H9 (cell line): ENCODE measurements at regions not wholly inside any gene's neighbourhood (a gene's known extent, or its start where the extent isn't known, plus 50 kb on each side); places are given as distances from the start of the nearest gene placed in this dataset.

Experiments used
- DNase-seq: peaks from one replicate; pipeline ENCODE4 v3.0.0-alpha.2; 2017
- H2AFZ ChIP-seq: one replicate; pipeline ENCODE4 v1.6.1; 2013; ENCODE audit warnings: mild to moderate bottlenecking, low read length, control low read depth, moderate library complexity
- H2AK5ac ChIP-seq: 2 replicates; pipeline ENCODE4 v1.6.1; 2013; ENCODE audit warnings: low read length, control low read depth, mixed read lengths; ENCODE audit not compliant: insufficient read length
- H2BK120ac ChIP-seq: one replicate; pipeline ENCODE4 v1.6.1; 2013; ENCODE audit warnings: low read depth, mild to moderate bottlenecking, low read length, control low read depth, inconsistent platforms; ENCODE audit not compliant: poor library complexity, severe bottlenecking
- H2BK12ac ChIP-seq: 2 replicates; pipeline ENCODE4 v1.6.1; 2013; ENCODE audit warnings: low read length, control low read depth, mixed read lengths, low read depth; ENCODE audit not compliant: insufficient read length
- H2BK15ac ChIP-seq: 2 replicates; pipeline ENCODE4 v1.6.1; 2013; ENCODE audit warnings: low read depth, low read length, control low read depth
- H2BK20ac ChIP-seq: one replicate; pipeline ENCODE4 v1.6.1; 2013; ENCODE audit warnings: low read depth, mild to moderate bottlenecking, low read length, control low read depth, inconsistent platforms; ENCODE audit not compliant: poor library complexity, severe bottlenecking
- H2BK5ac ChIP-seq: 2 replicates; pipeline ENCODE4 v1.6.1; 2013; ENCODE audit warnings: low read length, control low read depth, mixed read lengths; ENCODE audit not compliant: insufficient read length
- H3K14ac ChIP-seq: 2 replicates; pipeline ENCODE4 v1.6.1; 2013; ENCODE audit warnings: low read length, control low read depth; ENCODE audit not compliant: insufficient read depth
- H3K18ac ChIP-seq: 2 replicates; pipeline ENCODE4 v1.6.1; 2013; ENCODE audit warnings: low read depth, mild to moderate bottlenecking, mixed read lengths, low read length, control low read depth; ENCODE audit not compliant: insufficient read length
- H3K23ac ChIP-seq: 2 replicates; pipeline ENCODE4 v1.6.1; 2013; ENCODE audit warnings: low read length, control low read depth, mixed read lengths, low read depth; ENCODE audit not compliant: insufficient read length
- H3K23me2 ChIP-seq: 2 replicates; pipeline ENCODE4 v1.6.1; 2013; ENCODE audit warnings: low read depth, mild to moderate bottlenecking, mixed read lengths, low read length, control low read depth; ENCODE audit not compliant: insufficient read length, poor library complexity, severe bottlenecking
- H3K27ac ChIP-seq: 2 replicates; pipeline ENCODE4 v1.5.1; 2013; ENCODE audit warnings: low read length, control low read depth, mixed read lengths, low read depth; ENCODE audit not compliant: insufficient read length
- H3K27me3 ChIP-seq: 2 replicates; pipeline ENCODE4 v1.6.1; 2013; ENCODE audit warnings: low read length, control low read depth, inconsistent platforms; ENCODE audit not compliant: insufficient read depth
- H3K4ac ChIP-seq: 2 replicates; pipeline ENCODE4 v1.6.1; 2013; ENCODE audit warnings: low read depth, mild to moderate bottlenecking, control low read depth, inconsistent platforms, low read length, moderate library complexity
- H3K4me1 ChIP-seq: 2 replicates; pipeline ENCODE4 v1.6.1; 2013; ENCODE audit warnings: low read length, control low read depth, inconsistent platforms; ENCODE audit not compliant: insufficient read depth
- H3K4me2 ChIP-seq: 2 replicates; pipeline ENCODE4 v1.6.1; 2013; ENCODE audit warnings: low read length, control low read depth, mixed read lengths; ENCODE audit not compliant: insufficient read length, insufficient read depth
- H3K56ac ChIP-seq: 2 replicates; pipeline ENCODE4 v1.6.1; 2013; ENCODE audit warnings: low read depth, mild to moderate bottlenecking, mixed read lengths, low read length, control low read depth; ENCODE audit not compliant: insufficient read length
- H3K79me1 ChIP-seq: 2 replicates; pipeline ENCODE4 v1.6.1; 2013; ENCODE audit warnings: low read depth, mild to moderate bottlenecking, moderate library complexity, low read length, control low read depth, inconsistent platforms; ENCODE audit not compliant: insufficient read depth, poor library complexity, severe bottlenecking
- H3K79me2 ChIP-seq: 2 replicates; pipeline ENCODE4 v1.6.1; 2013; ENCODE audit warnings: low read length, control low read depth, inconsistent platforms; ENCODE audit not compliant: insufficient read depth
- H3K9ac ChIP-seq: 2 replicates; pipeline ENCODE4 v1.6.1; 2013; ENCODE audit warnings: low read length, control low read depth, mixed read lengths; ENCODE audit not compliant: insufficient read length; ENCODE audit errors: extremely low read depth
- H3K9me3 ChIP-seq: one replicate; pipeline ENCODE4 v1.6.1; 2013; ENCODE audit warnings: low read depth, low read length, inconsistent platforms; ENCODE audit not compliant: control insufficient read depth
- H3T11ph ChIP-seq: one replicate; pipeline ENCODE4 v1.6.1; 2013; ENCODE audit warnings: mild to moderate bottlenecking, low read length, control low read depth, inconsistent platforms
- H4K20me1 ChIP-seq: one replicate; pipeline ENCODE4 v1.6.1; 2013; ENCODE audit not compliant: control insufficient read depth, insufficient read length, insufficient read depth
- H4K5ac ChIP-seq: 2 replicates; pipeline ENCODE4 v1.6.1; 2013; ENCODE audit warnings: low read depth, mild to moderate bottlenecking, mixed read lengths, low read length, control low read depth; ENCODE audit not compliant: insufficient read length
- H4K8ac ChIP-seq: replicated peaks from 2 replicates; pipeline ENCODE4 v1.6.1; 2013; ENCODE audit warnings: low read length, control low read depth, mixed read lengths, low read depth; ENCODE audit not compliant: insufficient read length
- H4K91ac ChIP-seq: 2 replicates; pipeline ENCODE4 v1.6.1; 2013; ENCODE audit warnings: low read depth, mild to moderate bottlenecking, moderate library complexity, mixed read lengths, low read length, control low read depth; ENCODE audit not compliant: insufficient read length
- H3K27ac Mint-ChIP-seq, 3 experiments: 2 replicates in 2 of 3; 3 replicates in 1 of 3; pipeline ENCODE4 v1.8.0; 2020 to 2021; ENCODE audit warnings: mixed read lengths in 3 of 3, mild to moderate bottlenecking in 1 of 3, moderate library complexity in 1 of 3
- H3K27me3 Mint-ChIP-seq: 2 replicates; pipeline ENCODE4 v1.8.0; 2021; ENCODE audit warnings: low read depth, mild to moderate bottlenecking, moderate library complexity, mixed read lengths
- H3K36me3 Mint-ChIP-seq, 3 experiments: 2 replicates in 2 of 3; 3 replicates in 1 of 3; pipeline ENCODE4 v1.8.0; 2020 to 2021; ENCODE audit warnings: low read depth in 3 of 3, mixed read lengths in 3 of 3; ENCODE audit not compliant: insufficient read depth in 1 of 3
- H3K4me1 Mint-ChIP-seq, 2 experiments: 2 replicates each; pipeline ENCODE4 v1.8.0; 2020; ENCODE audit warnings: mixed read lengths in 2 of 2
- H3K4me3 Mint-ChIP-seq, 2 experiments: 2 replicates in 1 of 2; 3 replicates in 1 of 2; pipeline ENCODE4 v1.8.0; 2020 to 2021; ENCODE audit warnings: mild to moderate bottlenecking in 2 of 2, mixed read lengths in 2 of 2, moderate library complexity in 1 of 2
- H3K9me3 Mint-ChIP-seq, 2 experiments: 2 replicates in 1 of 2; 3 replicates in 1 of 2; pipeline ENCODE4 v1.8.0; 2020; ENCODE audit warnings: mild to moderate bottlenecking in 2 of 2, mixed read lengths in 2 of 2, moderate library complexity in 1 of 2
- WGBS: extraction: QIAGEN DNeasy Blood & Tissue Kit; methylation state at CpG from one replicate; pipeline ENCODE4 v1.1.7; 2013; ENCODE audit warnings: missing lambda C conversion rate, low lambda C conversion rate, mixed read lengths; ENCODE audit not compliant: insufficient read length; ENCODE audit errors: extremely low coverage; 5-methylcytosine and 5-hydroxymethylcytosine counted together
- TF ChIP-seq, protein P1 (sequence below): fragments of 200-600 bp; sonication (generic); conservative IDR thresholded peaks from 3 replicates; pipeline ENCODE4 v1.8.0; 2021; ENCODE audit warnings: antibody characterized with exemption, mild to moderate bottlenecking

DNA sequence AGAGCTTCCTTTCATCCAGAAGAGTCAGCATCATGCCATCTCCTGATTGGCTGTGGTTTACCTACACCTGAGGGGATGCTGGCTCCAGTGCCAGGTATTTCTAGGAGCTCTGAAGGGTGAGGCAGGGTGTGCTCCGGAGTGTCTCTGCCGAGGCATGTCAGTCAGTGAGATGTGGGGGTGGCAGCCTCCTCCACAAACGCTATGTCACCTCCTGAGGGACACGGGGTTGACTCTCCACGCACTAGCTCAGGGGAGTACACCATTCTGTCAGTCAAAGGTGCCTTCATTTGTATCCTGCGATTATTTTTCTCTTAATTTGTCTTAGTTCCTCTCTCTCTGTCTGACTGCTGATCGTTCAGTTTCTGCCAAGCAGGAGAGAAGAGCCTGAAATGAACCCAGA, 604.5 kb downstream of the VRK1 start:
- H3K27me3 Mint-ChIP-seq: peaks cover 8% of the 10 kb centered on the region
- H3K4ac ChIP-seq: no peak overlapping the region
- H4K8ac ChIP-seq: no peak overlapping the region
- no peaks in the 10 kb centered on the region for H3K9me3 ChIP-seq
- H3K4me2 ChIP-seq: no peak overlapping the region
- TF ChIP-seq, protein P1, sequence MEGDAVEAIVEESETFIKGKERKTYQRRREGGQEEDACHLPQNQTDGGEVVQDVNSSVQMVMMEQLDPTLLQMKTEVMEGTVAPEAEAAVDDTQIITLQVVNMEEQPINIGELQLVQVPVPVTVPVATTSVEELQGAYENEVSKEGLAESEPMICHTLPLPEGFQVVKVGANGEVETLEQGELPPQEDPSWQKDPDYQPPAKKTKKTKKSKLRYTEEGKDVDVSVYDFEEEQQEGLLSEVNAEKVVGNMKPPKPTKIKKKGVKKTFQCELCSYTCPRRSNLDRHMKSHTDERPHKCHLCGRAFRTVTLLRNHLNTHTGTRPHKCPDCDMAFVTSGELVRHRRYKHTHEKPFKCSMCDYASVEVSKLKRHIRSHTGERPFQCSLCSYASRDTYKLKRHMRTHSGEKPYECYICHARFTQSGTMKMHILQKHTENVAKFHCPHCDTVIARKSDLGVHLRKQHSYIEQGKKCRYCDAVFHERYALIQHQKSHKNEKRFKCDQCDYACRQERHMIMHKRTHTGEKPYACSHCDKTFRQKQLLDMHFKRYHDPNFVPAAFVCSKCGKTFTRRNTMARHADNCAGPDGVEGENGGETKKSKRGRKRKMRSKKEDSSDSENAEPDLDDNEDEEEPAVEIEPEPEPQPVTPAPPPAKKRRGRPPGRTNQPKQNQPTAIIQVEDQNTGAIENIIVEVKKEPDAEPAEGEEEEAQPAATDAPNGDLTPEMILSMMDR: no peak
- H3K4me3 Mint-ChIP-seq: no peak overlapping the region
- H2AK5ac ChIP-seq: no peak overlapping the region
- no peaks in the 10 kb centered on the region for H3K79me1 ChIP-seq
- no peak overlapping the region for H2BK12ac ChIP-seq
- H3K79me2 ChIP-seq: no peaks in the 10 kb centered on the region
- peaks cover 6 to 7% of the 10 kb centered on the region in 2 experiments; a peak in 3 of 5 replicates for H3K9me3 Mint-ChIP-seq
- H3T11ph ChIP-seq: no peak overlapping the region
- H3K23me2 ChIP-seq: no peaks in the 10 kb centered on the region
- no peak overlapping the region for H3K27ac Mint-ChIP-seq
- H3K56ac ChIP-seq: no peak overlapping the region
- no peak overlapping the region for H2BK5ac ChIP-seq
- H3K14ac ChIP-seq: no peak overlapping the region
- no peak overlapping the region for H2BK15ac ChIP-seq
- H3K27ac ChIP-seq: no peak overlapping the region
- H2BK20ac ChIP-seq: no peak overlapping the region
- no peak overlapping the region for H3K18ac ChIP-seq
- DNase-seq: no peak
- H2AFZ ChIP-seq: no peak overlapping the region
- WGBS: no CpG with 5 or more reads among the region's 7 CpGs
- no peak overlapping the region for H4K91ac ChIP-seq
- H3K27me3 ChIP-seq: no peaks in the 10 kb centered on the region
- peaks cover 0 to 8% (median 3%) of the 10 kb centered on the region in 3 experiments; a peak in 5 of 7 replicates for H3K36me3 Mint-ChIP-seq
- H4K5ac ChIP-seq: no peak overlapping the region
- no peak overlapping the region for H3K9ac ChIP-seq
- H3K23ac ChIP-seq: no peak overlapping the region
- H4K20me1 ChIP-seq: no peaks in the 10 kb centered on the region
- peaks cover 10 to 12% of the 10 kb centered on the region in 2 experiments; a peak in 3 of 4 replicates for H3K4me1 Mint-ChIP-seq
- H2BK120ac ChIP-seq: no peak overlapping the region
- H3K4me1 ChIP-seq: peaks cover 3% of the 10 kb centered on the region; the same call in 1 of the 2 replicates
